ENCODE measurements at regions not wholly inside any gene's neighbourhood (a gene's known extent, or its start where the extent isn't known, plus 50 kb on each side); places are given as distances from the start of the nearest gene placed in this dataset.

DNA sequence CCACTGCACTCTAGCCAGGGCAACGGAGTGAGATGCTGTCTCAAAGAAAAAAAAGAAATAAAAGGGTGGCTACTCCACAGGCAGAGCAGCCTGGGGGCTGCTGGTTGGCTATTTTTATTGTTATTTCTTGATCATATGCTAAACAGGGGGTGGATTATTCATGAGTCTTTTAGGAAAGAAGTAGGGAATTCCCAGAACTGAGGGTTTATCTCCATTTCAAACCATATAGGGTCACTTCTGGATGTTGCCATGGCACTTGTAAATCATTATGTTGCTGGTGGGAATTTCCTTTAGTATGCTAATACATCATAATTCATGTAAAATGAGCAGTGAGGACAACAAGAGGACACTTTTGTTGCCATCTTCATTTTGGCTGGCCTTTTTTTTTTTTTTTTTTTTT, 52.1 kb upstream of the GHITM start:
- TF ChIP-seq, protein P1, sequence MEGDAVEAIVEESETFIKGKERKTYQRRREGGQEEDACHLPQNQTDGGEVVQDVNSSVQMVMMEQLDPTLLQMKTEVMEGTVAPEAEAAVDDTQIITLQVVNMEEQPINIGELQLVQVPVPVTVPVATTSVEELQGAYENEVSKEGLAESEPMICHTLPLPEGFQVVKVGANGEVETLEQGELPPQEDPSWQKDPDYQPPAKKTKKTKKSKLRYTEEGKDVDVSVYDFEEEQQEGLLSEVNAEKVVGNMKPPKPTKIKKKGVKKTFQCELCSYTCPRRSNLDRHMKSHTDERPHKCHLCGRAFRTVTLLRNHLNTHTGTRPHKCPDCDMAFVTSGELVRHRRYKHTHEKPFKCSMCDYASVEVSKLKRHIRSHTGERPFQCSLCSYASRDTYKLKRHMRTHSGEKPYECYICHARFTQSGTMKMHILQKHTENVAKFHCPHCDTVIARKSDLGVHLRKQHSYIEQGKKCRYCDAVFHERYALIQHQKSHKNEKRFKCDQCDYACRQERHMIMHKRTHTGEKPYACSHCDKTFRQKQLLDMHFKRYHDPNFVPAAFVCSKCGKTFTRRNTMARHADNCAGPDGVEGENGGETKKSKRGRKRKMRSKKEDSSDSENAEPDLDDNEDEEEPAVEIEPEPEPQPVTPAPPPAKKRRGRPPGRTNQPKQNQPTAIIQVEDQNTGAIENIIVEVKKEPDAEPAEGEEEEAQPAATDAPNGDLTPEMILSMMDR (conservative IDR thresholded peaks at IDR 0.05): no peak
- TF ChIP-seq EZH2 (IDR thresholded peaks at IDR 0.05; ENCODE audit: low read depth): no peak
